ENCODE measurements at regions not wholly inside any gene's neighbourhood (a gene's known extent, or its start where the extent isn't known, plus 50 kb on each side); places are given as distances from the start of the nearest gene placed in this dataset.

DNA sequence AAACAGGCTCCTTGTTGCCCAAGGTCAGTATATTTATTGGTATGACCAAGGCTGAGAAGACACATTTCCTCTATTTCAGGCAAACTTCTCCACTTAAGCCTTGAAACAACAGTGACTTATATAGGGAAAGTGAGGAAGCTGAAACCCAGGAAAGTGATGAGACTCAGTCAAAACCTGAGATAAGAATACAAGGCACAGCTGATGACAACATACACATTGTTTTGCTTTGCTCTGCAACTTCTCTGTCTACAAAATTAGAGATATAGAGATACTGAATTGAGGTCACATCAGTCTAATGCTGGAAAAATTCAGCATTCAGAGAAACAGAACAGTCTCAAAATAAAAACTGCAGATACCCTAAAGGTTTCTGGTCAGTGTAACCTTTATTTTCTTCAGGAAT is 586.1 kb downstream of the DNAH5 start (continued):
- TF ChIP-seq, protein P1, sequence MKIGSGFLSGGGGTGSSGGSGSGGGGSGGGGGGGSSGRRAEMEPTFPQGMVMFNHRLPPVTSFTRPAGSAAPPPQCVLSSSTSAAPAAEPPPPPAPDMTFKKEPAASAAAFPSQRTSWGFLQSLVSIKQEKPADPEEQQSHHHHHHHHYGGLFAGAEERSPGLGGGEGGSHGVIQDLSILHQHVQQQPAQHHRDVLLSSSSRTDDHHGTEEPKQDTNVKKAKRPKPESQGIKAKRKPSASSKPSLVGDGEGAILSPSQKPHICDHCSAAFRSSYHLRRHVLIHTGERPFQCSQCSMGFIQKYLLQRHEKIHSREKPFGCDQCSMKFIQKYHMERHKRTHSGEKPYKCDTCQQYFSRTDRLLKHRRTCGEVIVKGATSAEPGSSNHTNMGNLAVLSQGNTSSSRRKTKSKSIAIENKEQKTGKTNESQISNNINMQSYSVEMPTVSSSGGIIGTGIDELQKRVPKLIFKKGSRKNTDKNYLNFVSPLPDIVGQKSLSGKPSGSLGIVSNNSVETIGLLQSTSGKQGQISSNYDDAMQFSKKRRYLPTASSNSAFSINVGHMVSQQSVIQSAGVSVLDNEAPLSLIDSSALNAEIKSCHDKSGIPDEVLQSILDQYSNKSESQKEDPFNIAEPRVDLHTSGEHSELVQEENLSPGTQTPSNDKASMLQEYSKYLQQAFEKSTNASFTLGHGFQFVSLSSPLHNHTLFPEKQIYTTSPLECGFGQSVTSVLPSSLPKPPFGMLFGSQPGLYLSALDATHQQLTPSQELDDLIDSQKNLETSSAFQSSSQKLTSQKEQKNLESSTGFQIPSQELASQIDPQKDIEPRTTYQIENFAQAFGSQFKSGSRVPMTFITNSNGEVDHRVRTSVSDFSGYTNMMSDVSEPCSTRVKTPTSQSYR (CRISPR knock-in tag; IDR thresholded peaks at IDR 0.05): no peak
- TF ChIP-seq, protein P2, sequence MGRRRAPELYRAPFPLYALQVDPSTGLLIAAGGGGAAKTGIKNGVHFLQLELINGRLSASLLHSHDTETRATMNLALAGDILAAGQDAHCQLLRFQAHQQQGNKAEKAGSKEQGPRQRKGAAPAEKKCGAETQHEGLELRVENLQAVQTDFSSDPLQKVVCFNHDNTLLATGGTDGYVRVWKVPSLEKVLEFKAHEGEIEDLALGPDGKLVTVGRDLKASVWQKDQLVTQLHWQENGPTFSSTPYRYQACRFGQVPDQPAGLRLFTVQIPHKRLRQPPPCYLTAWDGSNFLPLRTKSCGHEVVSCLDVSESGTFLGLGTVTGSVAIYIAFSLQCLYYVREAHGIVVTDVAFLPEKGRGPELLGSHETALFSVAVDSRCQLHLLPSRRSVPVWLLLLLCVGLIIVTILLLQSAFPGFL (CRISPR knock-in tag; IDR thresholded peaks at IDR 0.05; ENCODE audit: borderline replicate concordance): no peak
- TF ChIP-seq ZNF263 (CRISPR knock-in tag; IDR thresholded peaks at IDR 0.05; ENCODE audit: low read depth) (no peak), CREM (CRISPR knock-in tag; IDR thresholded peaks at IDR 0.05) (no peak), GABPB1 (CRISPR knock-in tag; IDR thresholded peaks at IDR 0.05) (no peak), TP53 (CRISPR knock-in tag; IDR thresholded peaks at IDR 0.05) (no peak)

DNA sequence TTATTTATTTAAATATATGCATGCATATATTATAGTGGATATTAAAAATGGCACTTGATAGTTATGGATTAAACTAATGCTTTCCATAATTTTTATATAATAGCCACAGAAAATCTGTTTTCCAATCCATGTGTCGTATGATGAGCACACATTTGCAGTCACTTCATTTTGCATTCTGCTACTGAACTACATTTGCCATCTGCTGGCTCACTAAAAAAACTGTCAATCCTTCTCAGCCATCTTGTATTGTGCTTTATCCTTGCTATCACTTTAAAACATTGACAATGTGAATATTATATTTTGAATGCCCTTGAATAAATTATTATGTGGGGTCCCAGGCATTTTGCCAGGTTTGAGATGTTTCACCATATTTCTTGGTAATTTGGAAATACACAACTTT is 586.6 kb downstream of the DNAH5 start:
- POLR2A ChIA-PET: no interaction called here
- DNase-seq (ENCODE audit: low spot score): no peak
- Mint-ChIP-seq H3K27ac (no peak overlapping the region), H3K36me3 (no peaks in the 10 kb centered on the region), H3K4me3 (no peak overlapping the region), H3K9me3 (peaks cover 7% of the 10 kb centered on the region; the same call in 1 of the 2 replicates), H3K4me1 (no peaks in the 10 kb centered on the region), H3K27me3 (ENCODE audit: low read depth) (no peaks in the 10 kb centered on the region)
- ATAC-seq: no peak
- TF ChIP-seq SMAD3 (CRISPR knock-in tag; IDR thresholded peaks at IDR 0.05; ENCODE audit: borderline replicate concordance) (no peak), MYBL2 (CRISPR knock-in tag; IDR thresholded peaks at IDR 0.05) (no peak), ZNF121 (CRISPR knock-in tag; IDR thresholded peaks at IDR 0.05) (no peak), ZNF396 (CRISPR knock-in tag; IDR thresholded peaks at IDR 0.05; ENCODE audit: borderline replicate concordance) (no peak), IRF2 (CRISPR knock-in tag; IDR thresholded peaks at IDR 0.05; ENCODE audit: borderline replicate concordance, low read depth) (no peak), JAZF1 (CRISPR knock-in tag; IDR thresholded peaks at IDR 0.05) (no peak), HMGA2 (CRISPR knock-in tag; IDR thresholded peaks at IDR 0.05) (no peak), ZNF671 (CRISPR knock-in tag; IDR thresholded peaks at IDR 0.05) (no peak)
- TF ChIP-seq, protein P3, sequence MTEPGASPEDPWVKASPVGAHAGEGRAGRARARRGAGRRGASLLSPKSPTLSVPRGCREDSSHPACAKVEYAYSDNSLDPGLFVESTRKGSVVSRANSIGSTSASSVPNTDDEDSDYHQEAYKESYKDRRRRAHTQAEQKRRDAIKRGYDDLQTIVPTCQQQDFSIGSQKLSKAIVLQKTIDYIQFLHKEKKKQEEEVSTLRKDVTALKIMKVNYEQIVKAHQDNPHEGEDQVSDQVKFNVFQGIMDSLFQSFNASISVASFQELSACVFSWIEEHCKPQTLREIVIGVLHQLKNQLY (CRISPR knock-in tag; IDR thresholded peaks at IDR 0.05): no peak
- CTCF ChIA-PET: no interaction called here

DNA sequence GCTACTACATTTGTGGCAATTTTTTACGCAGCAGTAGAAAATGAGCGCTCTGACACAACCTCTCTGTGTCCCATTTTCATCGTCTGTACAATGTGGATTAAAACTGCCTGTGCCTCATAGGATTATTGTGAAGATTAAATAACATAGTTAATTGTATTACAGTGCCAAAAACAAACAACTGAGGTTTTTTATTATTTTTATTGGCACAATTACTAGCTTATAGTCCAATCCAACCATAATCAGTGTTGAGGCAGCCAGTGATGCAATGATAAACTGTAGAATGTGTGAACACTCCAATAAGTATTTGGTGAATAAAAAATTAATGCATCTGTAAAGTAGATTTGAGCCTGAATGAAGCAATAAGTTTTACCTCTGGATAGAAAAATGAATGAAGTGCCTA is 588.3 kb downstream of the DNAH5 start:
- H3K9me3 Mint-ChIP-seq: peaks cover 7% of the 10 kb centered on the region; the same call in 1 of the 2 replicates
- DNase-seq (ENCODE audit: low spot score): no peak
- no peak overlapping the region for H3K27ac Mint-ChIP-seq
- CTCF ChIA-PET: no interaction called here
- no peaks in the 10 kb centered on the region for H3K27me3 Mint-ChIP-seq (ENCODE audit: low read depth)
- H3K4me1 Mint-ChIP-seq: no peaks in the 10 kb centered on the region
- no peak overlapping the region for H3K4me3 Mint-ChIP-seq
- no peak for ATAC-seq
- no peaks in the 10 kb centered on the region for H3K36me3 Mint-ChIP-seq
- POLR2A ChIA-PET: no interaction called here
- TF ChIP-seq, protein P3 (CRISPR knock-in tag; IDR thresholded peaks at IDR 0.05): no peak
- TF ChIP-seq ZNF423 (CRISPR knock-in tag; IDR thresholded peaks at IDR 0.05) (no peak), PRRX2 (CRISPR knock-in tag; IDR thresholded peaks at IDR 0.05) (no peak), NFATC4 (CRISPR knock-in tag; IDR thresholded peaks at IDR 0.05) (no peak), ZNF317 (CRISPR knock-in tag; IDR thresholded peaks at IDR 0.05; ENCODE audit: borderline replicate concordance, low read depth) (no peak), FOXP4 (CRISPR knock-in tag; IDR thresholded peaks at IDR 0.05) (no peak), SOX15 (CRISPR knock-in tag; IDR thresholded peaks at IDR 0.05) (no peak), FOXJ3 (CRISPR knock-in tag; IDR thresholded peaks at IDR 0.05; ENCODE audit: borderline replicate concordance) (no peak), SMAD3 (CRISPR knock-in tag; IDR thresholded peaks at IDR 0.05; ENCODE audit: borderline replicate concordance) (no peak), GTF2I (CRISPR knock-in tag; conservative IDR thresholded peaks at IDR 0.05) (no peak)
- TF ChIP-seq, protein P4, sequence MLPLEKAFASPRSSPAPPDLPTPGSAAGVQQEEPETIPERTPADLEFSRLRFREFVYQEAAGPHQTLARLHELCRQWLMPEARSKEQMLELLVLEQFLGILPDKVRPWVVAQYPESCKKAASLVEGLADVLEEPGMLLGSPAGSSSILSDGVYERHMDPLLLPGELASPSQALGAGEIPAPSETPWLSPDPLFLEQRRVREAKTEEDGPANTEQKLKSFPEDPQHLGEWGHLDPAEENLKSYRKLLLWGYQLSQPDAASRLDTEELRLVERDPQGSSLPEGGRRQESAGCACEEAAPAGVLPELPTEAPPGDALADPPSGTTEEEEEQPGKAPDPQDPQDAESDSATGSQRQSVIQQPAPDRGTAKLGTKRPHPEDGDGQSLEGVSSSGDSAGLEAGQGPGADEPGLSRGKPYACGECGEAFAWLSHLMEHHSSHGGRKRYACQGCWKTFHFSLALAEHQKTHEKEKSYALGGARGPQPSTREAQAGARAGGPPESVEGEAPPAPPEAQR (CRISPR knock-in tag; IDR thresholded peaks at IDR 0.05): no peak
- TF ChIP-seq, protein P2 (CRISPR knock-in tag; IDR thresholded peaks at IDR 0.05; ENCODE audit: borderline replicate concordance): no peak
- TF ChIP-seq, protein P5, sequence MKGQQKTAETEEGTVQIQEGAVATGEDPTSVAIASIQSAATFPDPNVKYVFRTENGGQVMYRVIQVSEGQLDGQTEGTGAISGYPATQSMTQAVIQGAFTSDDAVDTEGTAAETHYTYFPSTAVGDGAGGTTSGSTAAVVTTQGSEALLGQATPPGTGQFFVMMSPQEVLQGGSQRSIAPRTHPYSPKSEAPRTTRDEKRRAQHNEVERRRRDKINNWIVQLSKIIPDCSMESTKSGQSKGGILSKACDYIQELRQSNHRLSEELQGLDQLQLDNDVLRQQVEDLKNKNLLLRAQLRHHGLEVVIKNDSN (CRISPR knock-in tag; IDR thresholded peaks at IDR 0.05): no peak

Measured in WTC11 (cell line).